ENCODE measurements at regions not wholly inside any gene's neighbourhood (a gene's known extent, or its start where the extent isn't known, plus 50 kb on each side); places are given as distances from the start of the nearest gene placed in this dataset.

- TF ChIP-seq CTCF (conservative IDR thresholded peaks at IDR 0.05 in 1 of 2, IDR thresholded peaks at IDR 0.05 in 1 of 2; ENCODE audit: low read depth in 1 of 2, low read length in 2 of 2): no peak
- TF ChIP-seq EZH2 (IDR thresholded peaks at IDR 0.05; ENCODE audit: low read length, missing control alignments): no peak
Measured at GRCh38 chr2:145070703-145071102, 550.8 kb upstream of the ZEB2 start.

Measured in fibroblast of lung (primary cell).